Activated T-cell treated with anti-CD3 and anti-CD28 coated beads, Interleukin-2, amount 50 U/mL, for 1 hour (primary cell): ENCODE measurements at regions not wholly inside any gene's neighbourhood (a gene's known extent, or its start where the extent isn't known, plus 50 kb on each side); places are given as distances from the start of the nearest gene placed in this dataset.
"Not testable (repeated sequence)": the region's sequence is repeated elsewhere in the genome, so short reads cannot be mapped to it uniquely, and the experiment has no call there.

ENCODE experiments used
- DNase-seq: peaks from one replicate; pipeline ENCODE4 v3.0.0-alpha.2; 2020

- no peak for DNase-seq
Observed at GRCh38 chr17:14593956-14594355, 293.1 kb downstream of the HS3ST3B1 start.

- DNase-seq: no peak
Observed at GRCh38 chr17:14590459-14591250, 289.8 kb downstream of the HS3ST3B1 start.

GRCh38 chr17:14585099-14585498, 284.2 kb downstream of the HS3ST3B1 start:
- DNase-seq: no peak

GRCh38 chr17:14582996-14583395, 282.1 kb downstream of the HS3ST3B1 start:
- DNase-seq: no peak

- no peak for DNase-seq
Observed at GRCh38 chr17:14581186-14581830, 280.4 kb downstream of the HS3ST3B1 start.

GRCh38 chr17:14580499-14580898, 279.6 kb downstream of the HS3ST3B1 start:
- DNase-seq: no peak

- DNase-seq: no peak
Observed at GRCh38 chr17:14579716-14580115, 278.8 kb downstream of the HS3ST3B1 start.

GRCh38 chr17:14575471-14575953, 274.6 kb downstream of the HS3ST3B1 start:
- no peak for DNase-seq

GRCh38 chr17:14560325-14560724, 259.4 kb downstream of the HS3ST3B1 start:
- DNase-seq: not testable (repeated sequence)

GRCh38 chr17:14559264-14560119, 258.6 kb downstream of the HS3ST3B1 start:
- DNase-seq: no peak

- DNase-seq: no peak
Observed at GRCh38 chr17:14557480-14557879, 256.6 kb downstream of the HS3ST3B1 start.

- DNase-seq: no peak
Observed at GRCh38 chr17:14553847-14554246, 253.0 kb downstream of the HS3ST3B1 start.

GRCh38 chr17:14552306-14552705, 251.4 kb downstream of the HS3ST3B1 start:
- no peak for DNase-seq

- no peak for DNase-seq
Observed at GRCh38 chr17:14547556-14547955, 246.7 kb downstream of the HS3ST3B1 start.

- DNase-seq: no peak
Observed at GRCh38 chr17:14547016-14547415, 246.1 kb downstream of the HS3ST3B1 start.

- no peak for DNase-seq
Observed at GRCh38 chr17:14545156-14545906, 244.4 kb downstream of the HS3ST3B1 start.

GRCh38 chr17:14541714-14542113, 240.8 kb downstream of the HS3ST3B1 start:
- no peak for DNase-seq

GRCh38 chr17:14539801-14540200, 238.9 kb downstream of the HS3ST3B1 start:
- DNase-seq: no peak

GRCh38 chr17:14532242-14532641, 231.4 kb downstream of the HS3ST3B1 start:
- not testable (repeated sequence) for DNase-seq

GRCh38 chr17:14525551-14526455, 224.9 kb downstream of the HS3ST3B1 start:
- DNase-seq: no peak

GRCh38 chr17:14522795-14523387, 222.0 kb downstream of the HS3ST3B1 start:
- DNase-seq: no peak
